Stimulated activated CD4-positive, alpha-beta T cell treated with anti-CD3 and anti-CD28 coated beads, Interleukin-1b, Interleukin-23, amount 100 ng/mL, for 1 hour (primary cell): ENCODE measurements at regions not wholly inside any gene's neighbourhood (a gene's known extent, or its start where the extent isn't known, plus 50 kb on each side); places are given as distances from the start of the nearest gene placed in this dataset.
"Not testable (repeated sequence)": the region's sequence is repeated elsewhere in the genome, so short reads cannot be mapped to it uniquely, and the experiment has no call there.

Experiments
- DNase-seq, 2 donors: peaks; one replicate each; pipeline ENCODE4 v3.0.0-alpha.2; 2020; ENCODE audit warnings: low read depth in 2 of 2

DNA sequence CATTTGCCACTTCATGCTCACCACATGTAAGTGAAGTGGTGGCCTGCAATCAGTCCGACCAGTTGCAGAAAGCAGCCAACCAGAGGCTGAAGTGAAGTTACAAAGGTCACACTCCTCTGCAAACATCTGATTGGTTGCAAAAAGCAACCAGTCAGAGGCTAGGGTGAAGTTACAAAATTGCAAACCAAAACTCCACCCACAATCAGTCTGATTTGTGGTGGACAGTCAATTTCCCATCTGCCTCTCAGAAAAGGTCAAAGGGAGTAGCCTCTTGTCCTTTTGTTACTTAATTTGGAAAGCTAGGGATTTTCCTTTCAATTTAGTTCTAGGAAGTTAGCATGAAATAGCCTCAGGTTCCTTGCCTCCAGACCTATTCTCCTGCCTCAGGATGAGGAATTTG lies 185.0 kb downstream of the UXS1 start:
- no peak for DNase-seq

- no peak for DNase-seq
Observed at GRCh38 chr2:106004851-106005250, 189.2 kb downstream of the UXS1 start.

DNA sequence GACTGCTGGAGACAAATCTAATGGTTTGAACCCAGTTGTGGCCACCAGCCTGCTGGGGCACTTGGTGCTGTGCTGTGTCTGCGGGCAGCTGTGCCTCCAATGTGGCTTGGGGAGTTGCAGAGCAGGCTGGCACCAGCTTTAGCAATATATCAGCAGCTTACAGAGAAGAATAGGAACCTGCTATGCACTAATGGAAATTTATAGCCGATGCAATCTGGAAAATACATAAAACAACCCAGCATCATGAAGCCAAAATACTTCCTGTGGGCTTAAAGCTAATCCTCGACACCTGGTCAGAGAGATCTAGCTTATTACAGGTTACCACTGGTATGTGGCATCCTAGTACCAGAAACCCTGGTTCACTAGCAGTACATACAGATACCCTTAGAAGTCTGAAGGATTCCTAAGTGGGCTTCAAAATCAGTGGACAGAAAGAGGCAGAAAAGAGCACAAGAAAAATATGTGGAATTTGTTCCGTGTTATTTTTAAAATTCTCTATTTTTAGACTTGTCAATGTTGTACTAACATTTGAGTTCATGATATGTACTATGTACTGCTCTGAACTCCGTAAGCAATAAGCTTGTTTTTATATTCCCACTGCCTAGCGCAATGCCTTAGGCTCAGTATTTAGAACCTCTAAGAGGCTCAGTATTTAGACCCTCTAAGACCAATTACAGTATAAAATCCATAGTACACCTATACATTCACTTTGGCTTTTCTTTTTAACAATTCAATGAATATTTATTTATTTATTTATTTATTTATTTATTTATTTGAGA lies 194.7 kb downstream of the UXS1 start:
- DNase-seq, result no peak

DNA sequence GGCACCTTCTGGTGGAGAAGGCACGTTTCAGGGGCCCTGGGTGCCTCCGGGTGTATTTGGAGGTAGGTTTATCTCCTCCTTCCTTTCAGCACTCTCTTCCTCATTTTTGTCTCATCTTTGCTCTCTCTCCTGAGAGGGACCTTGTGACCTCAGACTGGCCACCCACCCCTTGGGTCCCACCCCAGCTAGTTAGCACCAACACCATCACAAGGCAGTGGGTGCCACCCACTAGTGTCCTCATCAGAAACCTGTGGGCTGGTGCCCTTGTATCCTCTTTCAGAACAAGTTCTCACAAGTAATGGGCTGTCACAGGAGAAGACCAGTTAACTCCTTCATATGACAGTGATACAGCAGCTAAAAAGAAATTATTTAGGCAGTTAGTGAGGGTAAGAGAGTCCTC lies 196.4 kb downstream of the UXS1 start:
- no peak for DNase-seq

GRCh38 chr2:105990624-105991023 lies 203.5 kb downstream of the UXS1 start:
- DNase-seq, result no peak

- DNase-seq, result not testable (repeated sequence)
Observed at GRCh38 chr2:105989803-105990202, 204.3 kb downstream of the UXS1 start.

GRCh38 chr2:105989070-105989469 lies 205.0 kb downstream of the UXS1 start:
- no peak for DNase-seq

DNA sequence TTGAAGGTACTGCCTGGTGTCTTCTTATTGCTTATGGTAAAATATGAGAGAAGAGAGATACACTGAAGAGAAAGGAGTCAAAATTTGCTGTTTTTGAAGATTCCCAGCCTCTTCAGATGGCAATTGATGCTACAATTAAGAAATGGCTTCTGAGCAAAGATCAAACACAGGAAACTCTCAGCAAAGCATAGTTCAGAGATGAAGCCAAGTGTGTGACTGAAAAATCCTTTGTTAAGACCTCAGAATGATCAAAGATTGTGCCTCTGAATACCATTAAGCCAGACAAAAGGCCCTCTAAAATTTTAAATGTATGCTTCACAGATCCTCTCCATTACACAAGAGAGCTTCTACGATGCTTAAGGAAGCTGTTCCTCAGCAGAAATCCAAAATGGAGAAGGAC lies 216.3 kb downstream of the UXS1 start:
- DNase-seq, result no peak

DNA sequence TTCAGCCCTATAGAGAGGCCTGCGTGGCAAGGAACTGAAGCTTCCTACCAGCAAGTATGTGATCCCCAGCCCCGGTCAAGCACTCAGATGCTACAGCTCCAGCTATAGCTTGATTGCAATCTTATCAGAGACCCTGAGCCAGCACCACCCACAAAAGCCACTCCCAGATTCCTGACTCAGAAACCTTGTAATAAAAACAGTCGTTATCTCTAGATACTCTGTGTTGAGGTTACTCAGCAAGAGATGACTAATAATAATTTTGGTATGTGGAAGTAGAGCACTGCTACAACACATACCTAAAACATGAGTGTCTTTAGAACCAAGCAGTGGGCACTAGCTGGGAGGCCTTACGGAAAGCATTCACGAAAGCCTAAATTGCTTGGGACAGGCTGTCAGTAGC lies 216.9 kb downstream of the UXS1 start:
- DNase-seq, result peak in 1 of 2 donors; percentile 9

DNA sequence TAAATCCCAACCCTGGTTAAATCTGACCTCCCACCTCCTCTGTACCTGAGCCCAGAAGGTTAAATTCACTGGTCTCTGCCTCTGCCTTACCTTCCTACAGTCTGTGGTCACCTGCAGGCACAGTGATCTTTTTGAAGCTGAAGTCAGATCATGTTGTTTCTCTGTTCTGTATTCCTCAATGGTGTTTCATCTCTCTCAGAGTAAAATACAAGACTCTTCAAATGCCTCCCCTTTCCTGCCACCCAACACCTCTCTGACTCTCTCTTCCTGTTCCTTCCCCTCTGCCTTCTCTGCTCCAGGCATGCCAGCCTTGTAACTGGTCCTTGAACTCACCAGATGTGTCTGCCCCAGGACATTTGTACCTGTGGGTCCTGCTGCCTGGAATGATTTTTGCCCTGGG lies 219.3 kb downstream of the UXS1 start:
- no peak for DNase-seq

DNA sequence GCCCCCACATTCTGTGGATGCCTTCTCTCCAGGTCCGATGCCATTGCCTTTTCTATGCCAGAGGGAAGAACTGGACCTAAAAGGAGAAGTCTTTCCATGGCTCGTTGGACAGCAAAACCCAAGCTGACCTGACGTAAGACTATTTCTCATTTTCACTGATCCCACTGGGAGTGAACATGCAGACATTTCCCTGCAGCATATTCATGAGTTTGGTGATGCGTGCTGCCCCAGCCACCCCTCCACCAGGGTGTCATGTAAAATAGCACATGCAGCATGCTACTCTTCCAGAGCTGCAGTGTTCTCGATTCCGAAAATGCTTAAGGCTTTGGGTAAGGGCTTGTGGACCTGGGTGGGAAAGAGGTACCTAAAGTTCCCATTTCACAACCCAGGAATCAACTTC lies 221.2 kb downstream of the UXS1 start:
- DNase-seq, result no peak

GRCh38 chr2:105972246-105972645 lies 221.9 kb downstream of the UXS1 start:
- DNase-seq, result no peak

DNA sequence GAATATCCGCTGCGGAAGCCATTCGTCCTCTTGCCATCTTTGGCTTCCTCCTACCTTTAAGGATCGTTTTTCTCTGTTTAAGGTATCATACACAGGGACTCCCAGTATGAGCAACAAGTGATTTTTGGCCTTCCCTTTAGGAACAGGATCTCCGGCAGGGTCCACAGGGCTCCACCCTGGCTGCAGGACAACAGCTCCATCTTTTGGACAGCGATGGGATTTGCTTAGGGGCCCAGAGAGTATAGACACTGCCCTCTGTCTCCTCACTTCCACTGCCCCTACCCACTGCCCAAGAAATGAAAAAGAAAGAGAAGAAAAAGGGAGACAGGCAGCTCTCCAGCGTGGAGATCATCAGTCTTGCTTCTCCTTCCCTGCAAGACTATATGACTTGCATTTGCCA lies 224.5 kb downstream of the UXS1 start:
- DNase-seq, result no peak

DNA sequence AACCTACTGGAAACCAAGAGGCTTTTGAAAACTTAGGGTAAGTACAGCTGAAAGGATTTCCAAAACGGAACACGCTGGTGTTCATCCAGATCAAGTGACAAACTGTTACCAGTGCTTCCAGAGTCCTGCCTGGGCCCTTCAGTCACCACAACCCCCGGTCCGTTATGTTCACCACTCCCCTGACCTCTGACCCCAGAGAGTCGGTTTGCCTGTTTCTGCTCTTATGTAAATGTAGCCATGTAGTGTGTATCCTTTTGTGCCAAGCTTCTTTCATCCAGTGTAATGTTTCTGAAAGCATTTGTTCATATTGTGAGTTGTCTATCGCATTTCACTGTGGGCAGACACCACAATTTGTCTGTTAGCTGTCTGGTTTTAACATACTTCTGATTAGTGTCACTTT lies 217.5 kb downstream of the NCK2 start:
- no peak for DNase-seq

DNA sequence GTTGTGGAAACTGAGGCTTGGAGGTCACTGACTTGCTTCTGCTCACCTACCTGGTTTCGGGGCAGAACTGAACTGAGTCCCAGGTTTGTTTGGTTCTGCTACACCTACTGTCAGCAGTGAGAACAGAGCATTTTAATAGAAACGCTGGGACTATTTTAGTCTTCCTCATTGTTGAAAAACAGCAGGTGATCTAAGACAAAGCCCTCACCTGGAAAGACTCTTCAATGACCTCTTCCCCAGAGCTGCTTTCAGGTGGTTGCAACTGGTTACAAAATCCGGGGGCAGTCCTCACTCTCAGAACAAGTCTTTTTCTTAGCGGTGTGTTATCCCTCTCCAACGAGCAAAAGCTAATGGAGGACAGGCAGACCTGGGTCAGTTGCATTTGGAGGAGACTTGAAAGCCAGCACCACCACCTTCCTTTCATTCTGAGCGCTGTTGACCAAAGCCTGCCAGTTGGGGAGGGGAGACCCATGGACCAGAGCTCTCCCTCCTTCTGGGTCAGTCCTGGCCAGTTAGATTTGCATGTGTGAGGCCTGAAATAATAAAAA lies 217.0 kb downstream of the NCK2 start:
- no peak for DNase-seq

GRCh38 chr2:105959357-105959756 lies 214.6 kb downstream of the NCK2 start:
- DNase-seq, result no peak

DNA sequence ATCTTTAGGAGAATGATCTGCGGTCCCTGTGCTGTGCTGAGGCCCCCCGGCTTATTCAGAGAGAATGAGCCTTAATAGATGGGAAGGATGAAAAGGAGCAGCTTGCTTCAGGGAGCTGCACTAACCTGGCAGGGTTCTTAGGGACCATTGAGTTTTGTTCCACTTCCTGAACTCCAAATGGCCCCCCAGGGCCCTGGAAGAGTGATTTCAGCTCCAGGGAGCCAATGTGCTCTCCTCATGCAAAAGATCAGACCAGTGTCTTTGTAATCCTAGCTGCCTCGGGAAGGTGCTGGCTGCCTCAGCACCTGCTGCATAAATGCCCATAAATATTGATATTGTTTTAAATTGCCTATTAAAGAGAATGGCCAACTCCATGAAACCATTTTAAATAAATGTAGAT lies 210.2 kb downstream of the NCK2 start:
- no peak for DNase-seq

DNA sequence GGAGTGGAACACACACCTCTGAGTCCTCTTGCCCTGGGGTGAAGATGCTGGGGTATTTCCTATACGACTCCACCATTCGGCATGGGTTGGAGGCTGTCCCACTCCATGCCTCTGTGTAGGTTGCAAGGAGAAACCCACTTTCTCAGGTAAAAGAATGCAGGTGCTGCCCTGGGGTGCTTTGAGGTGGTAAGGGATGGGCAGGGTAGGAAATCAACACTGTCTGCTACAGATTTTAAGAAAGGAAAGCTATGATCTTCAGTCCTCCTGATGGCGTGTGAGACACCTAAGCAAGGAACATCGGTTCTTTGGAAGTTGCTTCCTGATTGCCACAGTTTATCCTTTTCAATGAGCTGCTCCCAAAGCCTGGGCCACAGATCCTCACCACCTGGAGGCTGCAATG lies 209.2 kb downstream of the NCK2 start:
- DNase-seq, result no peak

DNA sequence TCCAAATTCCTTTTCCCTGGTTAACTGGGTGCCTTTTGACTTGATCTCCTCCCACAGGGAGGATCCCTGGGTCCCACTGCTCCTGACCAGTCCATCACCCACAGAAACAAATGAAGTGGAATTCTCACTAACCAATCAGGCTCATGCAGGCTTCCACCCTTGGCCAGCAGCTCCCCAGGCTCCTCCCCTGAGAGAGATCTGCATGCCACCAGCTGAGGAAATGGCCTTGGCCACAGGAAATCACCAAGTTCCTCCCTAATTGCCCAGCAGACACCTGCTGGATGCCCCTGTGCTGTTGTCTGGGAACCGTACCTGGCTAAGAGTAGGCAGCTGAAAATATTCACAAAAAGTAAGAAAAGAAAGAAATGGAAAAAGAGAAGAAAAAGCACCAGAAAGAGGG lies 207.4 kb downstream of the NCK2 start:
- no peak for DNase-seq

- DNase-seq, result no peak
Observed at GRCh38 chr2:105951384-105951694, 206.6 kb downstream of the NCK2 start.

- DNase-seq, result no peak
Observed at GRCh38 chr2:105950521-105951383, 206.0 kb downstream of the NCK2 start.

DNA sequence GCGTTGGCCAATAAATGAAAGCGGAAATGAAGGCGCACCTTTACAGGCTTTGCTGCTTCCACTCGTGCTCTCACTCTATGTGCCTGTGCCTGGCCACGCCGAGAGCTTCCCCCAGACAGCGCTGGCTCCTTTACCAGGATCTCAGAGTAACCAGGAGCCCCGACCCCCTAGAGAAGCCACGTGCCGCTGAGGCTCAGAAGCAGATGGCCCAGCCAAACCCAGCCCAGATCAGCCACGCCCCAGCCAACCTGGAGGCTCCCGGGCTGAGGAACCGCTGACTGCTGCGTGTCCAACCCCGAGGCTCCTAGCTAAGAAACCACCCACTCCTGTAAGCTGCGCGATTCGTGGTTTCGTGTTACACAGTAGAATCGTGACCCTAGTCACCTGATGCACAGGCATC lies 199.3 kb downstream of the NCK2 start:
- no peak for DNase-seq
